KMS-11 (cell line): ENCODE measurements at regions not wholly inside any gene's neighbourhood (a gene's known extent, or its start where the extent isn't known, plus 50 kb on each side); places are given as distances from the start of the nearest gene placed in this dataset.

Source experiments
- H2AFZ ChIP-seq: fragments of 200-600 bp; sonication (generic); 2 replicates; pipeline ENCODE4 v1.6.1; 2016; ENCODE audit warnings: antibody characterized with exemption, mixed run types, low read depth
- H3K27ac ChIP-seq: fragments of 200-600 bp; sonication (generic); 2 replicates; pipeline ENCODE4 v1.6.1; 2016; ENCODE audit warnings: mild to moderate bottlenecking, mixed run types
- H3K27me3 ChIP-seq: fragments of 200-600 bp; sonication (generic); 2 replicates; pipeline ENCODE4 v1.6.1; 2017; ENCODE audit warnings: mild to moderate bottlenecking, low read depth, mixed run types, moderate library complexity; ENCODE audit not compliant: insufficient read depth
- H3K36me3 ChIP-seq: fragments of 200-600 bp; sonication (generic); 2 replicates; pipeline ENCODE4 v1.6.1; 2017; ENCODE audit warnings: mild to moderate bottlenecking, mixed run types; ENCODE audit not compliant: insufficient read depth
- H3K4me1 ChIP-seq: fragments of 200-600 bp; sonication (generic); 2 replicates; pipeline ENCODE4 v1.6.1; 2016; ENCODE audit warnings: mild to moderate bottlenecking, low read depth, mixed run types; ENCODE audit not compliant: poor library complexity, severe bottlenecking
- H3K4me2 ChIP-seq: fragments of 200-600 bp; sonication (generic); 2 replicates; pipeline ENCODE4 v1.7.0; 2016; ENCODE audit warnings: mild to moderate bottlenecking, mixed run types
- H3K4me3 ChIP-seq: fragments of 200-600 bp; sonication (generic); IDR thresholded peaks from 2 replicates; pipeline ENCODE4 v1.6.1; 2017; ENCODE audit warnings: low read depth, low read length, mixed read lengths; ENCODE audit not compliant: insufficient read depth
- H3K79me2 ChIP-seq: fragments of 200-600 bp; sonication (generic); 2 replicates; pipeline ENCODE4 v1.6.1; 2016; ENCODE audit warnings: low read depth, mixed run types; ENCODE audit not compliant: insufficient read depth
- H3K9ac ChIP-seq: fragments of 200-600 bp; sonication (generic); 2 replicates; pipeline ENCODE4 v1.6.1; 2016; ENCODE audit warnings: mild to moderate bottlenecking, mixed run types
- H4K20me1 ChIP-seq: fragments of 200-600 bp; sonication (generic); 2 replicates; pipeline ENCODE4 v1.6.1; 2016; ENCODE audit warnings: mild to moderate bottlenecking, mixed run types; ENCODE audit not compliant: insufficient read depth
- CTCF ChIP-seq: fragments of 200-600 bp; sonication (generic); conservative IDR thresholded peaks from 2 replicates; pipeline ENCODE4 v1.6.1; 2017; ENCODE audit warnings: low read depth, mild to moderate bottlenecking, antibody characterized with exemption, low read length, moderate library complexity, mixed read lengths

- no peaks in the 10 kb centered on the region for H3K36me3 ChIP-seq
- no peak overlapping the region for H3K4me2 ChIP-seq
- H3K4me1 ChIP-seq: no peaks in the 10 kb centered on the region
- H3K27ac ChIP-seq: no peak overlapping the region
- no peaks in the 10 kb centered on the region for H3K79me2 ChIP-seq
- H3K4me3 ChIP-seq: no peak overlapping the region
- no peaks in the 10 kb centered on the region for H3K27me3 ChIP-seq
- no peak overlapping the region for H3K9ac ChIP-seq
- no peaks in the 10 kb centered on the region for H4K20me1 ChIP-seq
- no peak for TF ChIP-seq CTCF
- no peak overlapping the region for H2AFZ ChIP-seq
Observed at GRCh38 chr9:30579810-30580209, 1804.6 kb upstream of the ACO1 start.

- no peak overlapping the region for H2AFZ ChIP-seq
- H3K4me3 ChIP-seq: no peak overlapping the region
- no peak overlapping the region for H3K9ac ChIP-seq
- no peaks in the 10 kb centered on the region for H3K36me3 ChIP-seq
- no peaks in the 10 kb centered on the region for H3K79me2 ChIP-seq
- H3K27me3 ChIP-seq: no peaks in the 10 kb centered on the region
- no peak overlapping the region for H3K27ac ChIP-seq
- no peaks in the 10 kb centered on the region for H3K4me1 ChIP-seq
- H4K20me1 ChIP-seq: no peaks in the 10 kb centered on the region
- TF ChIP-seq CTCF: no peak
- no peak overlapping the region for H3K4me2 ChIP-seq
Observed at GRCh38 chr9:30582240-30582639, 1802.2 kb upstream of the ACO1 start.

- H3K4me1 ChIP-seq: no peaks in the 10 kb centered on the region
- H4K20me1 ChIP-seq: no peaks in the 10 kb centered on the region
- TF ChIP-seq CTCF: no peak
- H3K79me2 ChIP-seq: no peaks in the 10 kb centered on the region
- no peak overlapping the region for H3K9ac ChIP-seq
- no peaks in the 10 kb centered on the region for H3K27me3 ChIP-seq
- no peak overlapping the region for H3K4me2 ChIP-seq
- H3K36me3 ChIP-seq: no peaks in the 10 kb centered on the region
- no peak overlapping the region for H2AFZ ChIP-seq
- H3K27ac ChIP-seq: no peak overlapping the region
- no peak overlapping the region for H3K4me3 ChIP-seq
Observed at GRCh38 chr9:30584559-30584958, 1799.9 kb upstream of the ACO1 start.

- Histone ChIP-seq H2AFZ (no peak overlapping the region), H3K27me3 (no peaks in the 10 kb centered on the region), H4K20me1 (no peaks in the 10 kb centered on the region), H3K27ac (no peak overlapping the region), H3K4me3 (no peak overlapping the region), H3K9ac (no peak overlapping the region), H3K4me1 (no peaks in the 10 kb centered on the region), H3K79me2 (no peaks in the 10 kb centered on the region), H3K4me2 (no peak overlapping the region), H3K36me3 (no peaks in the 10 kb centered on the region)
- no peak for TF ChIP-seq CTCF
Observed at GRCh38 chr9:30591461-30591860, 1793.0 kb upstream of the ACO1 start.

- H3K79me2 ChIP-seq: no peaks in the 10 kb centered on the region
- H3K4me1 ChIP-seq: no peaks in the 10 kb centered on the region
- no peak overlapping the region for H3K4me3 ChIP-seq
- no peak overlapping the region for H2AFZ ChIP-seq
- H3K36me3 ChIP-seq: no peaks in the 10 kb centered on the region
- H3K4me2 ChIP-seq: no peak overlapping the region
- no peaks in the 10 kb centered on the region for H3K27me3 ChIP-seq
- no peaks in the 10 kb centered on the region for H4K20me1 ChIP-seq
- H3K27ac ChIP-seq: no peak overlapping the region
- H3K9ac ChIP-seq: no peak overlapping the region
- TF ChIP-seq CTCF: no peak
Observed at GRCh38 chr9:30597608-30598007, 1786.8 kb upstream of the ACO1 start.
